H1 (cell line): ENCODE measurements at regions not wholly inside any gene's neighbourhood (a gene's known extent, or its start where the extent isn't known, plus 50 kb on each side); places are given as distances from the start of the nearest gene placed in this dataset.

Experiments
- CTCF ChIA-PET: fragments of 300-600 bp; sonication (Branson Sonifier 250); formaldehyde crosslinking; loops from one replicate; lab custom pipeline; 2021; ENCODE audit not compliant: partially characterized antibody; lab: Charles Lee
- POLR2A ChIA-PET: fragments of 300-600 bp; sonication (Branson Sonifier 250); formaldehyde crosslinking; loops from one replicate; lab custom pipeline; 2021; ENCODE audit warnings: inconsistent platforms; ENCODE audit not compliant: partially characterized antibody; lab: Charles Lee
- DNase-seq, 2 experiments: peaks; one replicate each; pipeline versions ENCODE4 v3.0.0 to v3.0.0-alpha.2; 2010 to 2022; ENCODE audit warnings: low spot score in 2 of 2, low read depth in 1 of 2, mixed read lengths in 1 of 2
- FAIRE-seq: peaks from 2 replicates; lab custom pipeline; 2011; peaks lifted over from hg19 to GRCh38; lab: Jason Lieb, UNC
- H2AFZ ChIP-seq: 2 replicates; pipeline ENCODE4 v1.8.1; 2012; ENCODE audit warnings: low read length, inconsistent platforms
- H2AK5ac ChIP-seq: 2 replicates; pipeline ENCODE4 v1.6.1; 2013; ENCODE audit warnings: low read depth, low read length
- H2BK120ac ChIP-seq: replicated peaks from 2 replicates; pipeline ENCODE3; 2013; ENCODE audit warnings: low read depth, low read length, inconsistent platforms
- H2BK12ac ChIP-seq: 2 replicates; pipeline ENCODE4 v1.6.1; 2013; ENCODE audit warnings: low read depth, low read length
- H2BK15ac ChIP-seq: 2 replicates; pipeline ENCODE4 v1.6.1; 2013; ENCODE audit warnings: low read length
- H2BK20ac ChIP-seq: 2 replicates; pipeline ENCODE4 v1.6.1; 2013; ENCODE audit warnings: low read length
- H2BK5ac ChIP-seq: 2 replicates; pipeline ENCODE4 v1.6.1; 2013; ENCODE audit warnings: low read depth, low read length
- H3K14ac ChIP-seq: 2 replicates; pipeline ENCODE4 v1.6.1; 2013; ENCODE audit warnings: inconsistent platforms; ENCODE audit not compliant: insufficient read length
- H3K18ac ChIP-seq: 2 replicates; pipeline ENCODE4 v1.6.1; 2013; ENCODE audit warnings: low read length; ENCODE audit errors: extremely low read depth
- H3K23ac ChIP-seq: 2 replicates; pipeline ENCODE4 v1.6.1; 2013; ENCODE audit warnings: inconsistent platforms; ENCODE audit not compliant: insufficient read length
- H3K23me2 ChIP-seq: 2 replicates; pipeline ENCODE4 v1.6.1; 2013; ENCODE audit warnings: low read depth, low read length
- H3K27ac ChIP-seq: 2 replicates; pipeline ENCODE4 v1.6.1; 2011; ENCODE audit warnings: low read depth, low read length, inconsistent platforms
- H3K27me3 ChIP-seq, 4 experiments: replicated peaks in 1 of 4; 1 replicate in 1 of 4; 2 replicates in 3 of 4; pipeline versions ENCODE4 v1.6.1 to v1.8.1; 2011 to 2013; ENCODE audit warnings: low read length in 3 of 4, mild to moderate bottlenecking in 3 of 4, inconsistent platforms in 2 of 4, mixed read lengths in 2 of 4, moderate library complexity in 1 of 4; ENCODE audit not compliant: control insufficient read depth in 3 of 4, insufficient read depth in 3 of 4; ENCODE audit errors: extremely low read depth in 1 of 4
- H3K36me3 ChIP-seq, 4 experiments: 2 replicates each; pipeline versions ENCODE4 v1.6.1 to v1.8.1; 2011 to 2013; ENCODE audit warnings: mild to moderate bottlenecking in 4 of 4, low read length in 3 of 4, moderate library complexity in 2 of 4, control low read depth in 1 of 4, inconsistent platforms in 1 of 4; ENCODE audit not compliant: insufficient read depth in 4 of 4, control insufficient read depth in 2 of 4
- H3K4ac ChIP-seq: replicated peaks from 2 replicates; pipeline ENCODE3; 2013; ENCODE audit warnings: low read length, low read depth, mixed read lengths, inconsistent platforms; ENCODE audit not compliant: insufficient read length
- H3K4me1 ChIP-seq, 4 experiments: replicated peaks in 1 of 4; 1 replicate in 1 of 4; 2 replicates in 3 of 4; pipeline versions ENCODE4 v1.6.1 to v1.8.1; 2011 to 2013; ENCODE audit warnings: low read length in 3 of 4, inconsistent platforms in 2 of 4, mixed read lengths in 1 of 4; ENCODE audit not compliant: insufficient read depth in 4 of 4, control insufficient read depth in 3 of 4
- H3K4me2 ChIP-seq, 2 experiments: 2 replicates each; pipeline versions ENCODE4 v1.6.1 to v1.8.1; 2011 to 2013; ENCODE audit warnings: low read depth in 2 of 2, low read length in 2 of 2, control low read depth in 1 of 2, inconsistent platforms in 1 of 2, mild to moderate bottlenecking in 1 of 2; ENCODE audit not compliant: insufficient read depth in 1 of 2
- H3K4me3 ChIP-seq, 4 experiments: fragments of 200-600, 300-600 bp in 1 of 4; sonication (generic), shearing (Covaris generic), sonication (Bioruptor Twin) in 1 of 4; 2 replicates each; pipeline versions ENCODE4 v1.5.1 to v1.8.1; 2011 to 2016; ENCODE audit warnings: low read length in 4 of 4, low read depth in 3 of 4, control low read depth in 2 of 4, inconsistent platforms in 2 of 4, mild to moderate bottlenecking in 2 of 4, mixed read lengths in 1 of 4, moderate library complexity in 1 of 4; ENCODE audit not compliant: insufficient read depth in 2 of 4; ENCODE audit errors: extremely low read depth in 1 of 4
- H3K56ac ChIP-seq: replicated peaks from 2 replicates; pipeline ENCODE3; 2013; ENCODE audit warnings: low read depth, mild to moderate bottlenecking, mixed read lengths, low read length, inconsistent platforms; ENCODE audit not compliant: insufficient read length
- H3K79me1 ChIP-seq: 2 replicates; pipeline ENCODE4 v1.6.1; 2013; ENCODE audit warnings: low read depth, low read length, control low read depth
- H3K79me2 ChIP-seq, 2 experiments: 2 replicates each; pipeline versions ENCODE4 v1.6.1 to v1.8.1; 2012 to 2013; ENCODE audit warnings: low read length in 2 of 2, mild to moderate bottlenecking in 2 of 2, inconsistent platforms in 1 of 2; ENCODE audit not compliant: insufficient read depth in 2 of 2, control insufficient read depth in 1 of 2
- H3K9ac ChIP-seq, 4 experiments: replicated peaks in 1 of 4; 1 replicate in 1 of 4; 2 replicates in 3 of 4; pipeline versions ENCODE4 v1.6.1 to v1.8.1; 2011 to 2013; ENCODE audit warnings: low read depth in 3 of 4, low read length in 3 of 4, control low read depth in 2 of 4, mild to moderate bottlenecking in 2 of 4, moderate library complexity in 2 of 4, inconsistent platforms in 1 of 4; ENCODE audit errors: extremely low read depth in 1 of 4
- H3K9me3 ChIP-seq, 2 experiments: 2 replicates each; pipeline versions ENCODE4 v1.6.1 to v1.8.1; 2012 to 2013; ENCODE audit warnings: mild to moderate bottlenecking in 2 of 2, moderate library complexity in 2 of 2, control low read depth in 1 of 2, inconsistent platforms in 1 of 2, low read depth in 1 of 2, low read length in 1 of 2, mixed read lengths in 1 of 2; ENCODE audit not compliant: insufficient read depth in 2 of 2
- H4K20me1 ChIP-seq, 2 experiments: replicated peaks in 1 of 2; 2 replicates each; pipeline versions ENCODE3 to v1.8.1; 2011 to 2013; ENCODE audit warnings: inconsistent platforms in 2 of 2, low read length in 2 of 2, mild to moderate bottlenecking in 1 of 2; ENCODE audit not compliant: insufficient read depth in 2 of 2, control insufficient read depth in 1 of 2
- H4K5ac ChIP-seq: 2 replicates; pipeline ENCODE4 v1.6.1; 2013; ENCODE audit warnings: low read length, low read depth, mixed read lengths, inconsistent platforms; ENCODE audit not compliant: insufficient read length
- H4K8ac ChIP-seq: 2 replicates; pipeline ENCODE4 v1.8.0; 2013; ENCODE audit warnings: mild to moderate bottlenecking, moderate library complexity, low read length, inconsistent platforms; ENCODE audit not compliant: insufficient read depth; ENCODE audit errors: extremely low read depth
- H4K91ac ChIP-seq: replicated peaks from 2 replicates; pipeline ENCODE3; 2013; ENCODE audit warnings: low read length, mixed read lengths, inconsistent platforms; ENCODE audit not compliant: insufficient read length
- ASH2L ChIP-seq: fragments of 200-600, 300-600 bp; sonication (generic); IDR thresholded peaks from one replicate; pipeline ENCODE4 v1.7.1; 2017; ENCODE audit warnings: low read length
- CREB1 ChIP-seq: IDR thresholded peaks from 2 replicates; pipeline ENCODE4 v1.6.1; 2012; ENCODE audit warnings: inconsistent platforms
- GTF2F1 ChIP-seq: IDR thresholded peaks from 2 replicates; pipeline ENCODE4 v1.6.1; 2012; ENCODE audit warnings: low read depth, low read length, improper control_type of control experiment, borderline replicate concordance
- JUN ChIP-seq: IDR thresholded peaks from 2 replicates; pipeline ENCODE4 v1.6.1; 2011; ENCODE audit warnings: low read depth, mild to moderate bottlenecking, improper control_type of control experiment, low read length
- KDM1A ChIP-seq: fragments of 200-600, 300-600 bp; sonication (generic); IDR thresholded peaks from 2 replicates; pipeline ENCODE4 v1.7.1; 2016; ENCODE audit warnings: mild to moderate bottlenecking, low read length, borderline replicate concordance
- MAX ChIP-seq: IDR thresholded peaks from 2 replicates; pipeline ENCODE4 v1.6.1; 2012; ENCODE audit warnings: inconsistent platforms
- PHF8 ChIP-seq: fragments of 200-600 bp; sonication (generic); conservative IDR thresholded peaks from 2 replicates; pipeline ENCODE4 v1.7.1; 2012; ENCODE audit warnings: low read depth, mild to moderate bottlenecking, inconsistent platforms, low read length, moderate library complexity
- POLR2AphosphoS5 ChIP-seq: IDR thresholded peaks from 2 replicates; pipeline ENCODE4 v1.6.1; 2011; ENCODE audit warnings: low read depth, low read length
- TAF1 ChIP-seq: IDR thresholded peaks from 2 replicates; pipeline ENCODE4 v1.6.1; 2011; ENCODE audit warnings: mild to moderate bottlenecking, low read depth, low read length
- TEAD4 ChIP-seq: IDR thresholded peaks from 2 replicates; pipeline ENCODE4 v1.6.1; 2012; ENCODE audit warnings: low read depth, low read length, inconsistent platforms, mixed read lengths
- YY1 ChIP-seq: IDR thresholded peaks from 2 replicates; pipeline ENCODE4 v1.6.1; 2011; ENCODE audit warnings: low read depth, mild to moderate bottlenecking, low read length
- WGBS, 2 experiments: shearing (Covaris generic) in 1 of 2; methylation state at CpG; one replicate each; pipeline versions ENCODE4 v1.1.6 to v1.1.7; 2013 to 2015; ENCODE audit warnings: low lambda C conversion rate in 2 of 2, mixed read lengths in 2 of 2, inconsistent platforms in 1 of 2, low coverage in 1 of 2, missing lambda C conversion rate in 1 of 2; ENCODE audit not compliant: insufficient replicate concordance in 2 of 2, insufficient coverage in 1 of 2, insufficient read length in 1 of 2; ENCODE audit errors: extremely low coverage in 1 of 2, missing lambda C conversion rate in 1 of 2; 5-methylcytosine and 5-hydroxymethylcytosine counted together

GRCh38 chr20:51121901-51122412 is 99.0 kb upstream of the KCNG1 start:
- CTCF ChIA-PET, result interaction anchor here (0.5 to 1.3 kb wide), 2 partner anchors 9 to 182 kb away, joined by 3 to 4 read pairs; no protein-coding TSS in a partner anchor

More at GRCh38 chr20:51121901-51122412, 99.0 kb upstream of the KCNG1 start:
- H4K20me1 ChIP-seq, result no peaks in the 10 kb centered on the region
- H3K9ac ChIP-seq, result no peak overlapping the region; a peak in 1 of 7 replicates
- POLR2A ChIA-PET, result no interaction called here
- H3K4ac ChIP-seq, result no peak overlapping the region
- peak; percentile 42 for FAIRE-seq
- H2BK5ac ChIP-seq, result no peak overlapping the region
- no peak overlapping the region for H2AFZ ChIP-seq
- H3K14ac ChIP-seq, result no peak overlapping the region
- TF ChIP-seq ASH2L, result no peak
- TF ChIP-seq POLR2AphosphoS5, result no peak
- no peak for TF ChIP-seq MAX
- no peak for TF ChIP-seq PHF8
- no peak for TF ChIP-seq JUN
- no peak for TF ChIP-seq YY1
- no peak for TF ChIP-seq GTF2F1
- TF ChIP-seq KDM1A, result no peak
- TF ChIP-seq TAF1, result no peak
- TF ChIP-seq CREB1, result no peak
- no peak for TF ChIP-seq TEAD4
- no peak overlapping the region for H3K56ac ChIP-seq
- no peak overlapping the region for H4K8ac ChIP-seq
- no peaks in the 10 kb centered on the region for H3K79me1 ChIP-seq
- peak overlapping the region; percentile 46 for H4K91ac ChIP-seq
- H2BK15ac ChIP-seq, result peak overlapping the region; percentile 67
- H3K23ac ChIP-seq, result no peak overlapping the region
- peak overlapping the region; percentile 5; the same call in 1 of the 2 replicates for H2BK12ac ChIP-seq
- H2BK20ac ChIP-seq, result 0 out of 2 replicates have a peak overlapping the region, but pooled peaks have one; percentile 32
- peaks cover 0 to 14% (median 6%) of the 10 kb centered on the region in 4 experiments; a peak in 6 of 7 replicates for H3K4me1 ChIP-seq
- H3K27ac ChIP-seq, result no peak overlapping the region
- no peaks in the 10 kb centered on the region for H3K79me2 ChIP-seq
- H3K27me3 ChIP-seq, result no peaks in the 10 kb centered on the region
- peak in 1 of 2 experiments; percentile 54 for DNase-seq
- H3K18ac ChIP-seq, result 0 out of 2 replicates have a peak overlapping the region, but pooled peaks have one; percentile 19
- H3K36me3 ChIP-seq, result no peaks in the 10 kb centered on the region
- no peak overlapping the region for H2BK120ac ChIP-seq
- H4K5ac ChIP-seq, result no peak overlapping the region
- no peak overlapping the region for H3K4me3 ChIP-seq
- WGBS, 2 experiments, result 41% methylated on average over 3 of the region's 3 CpGs; no CpG with 5 or more reads in 1 of the 2 experiments
- H3K4me2 ChIP-seq, result peak overlapping the region; percentile 5 to 32; a peak in 2 of 4 replicates
- no peaks in the 10 kb centered on the region for H3K23me2 ChIP-seq
- H3K9me3 ChIP-seq, result no peaks in the 10 kb centered on the region
- H2AK5ac ChIP-seq, result no peak overlapping the region
